Keratinocyte (primary cell): ENCODE measurements at regions not wholly inside any gene's neighbourhood (a gene's known extent, or its start where the extent isn't known, plus 50 kb on each side); places are given as distances from the start of the nearest gene placed in this dataset.

Source experiments
- DNase-seq: peaks from one replicate; pipeline ENCODE4 v3.0.0-alpha.2; 2011; ENCODE audit warnings: low read depth, missing footprints, low spot score
- FAIRE-seq: peaks from 2 replicates; lab custom pipeline; 2011; peaks lifted over from hg19 to GRCh38; lab: Jason Lieb, UNC
- H2AFZ ChIP-seq: 2 replicates; pipeline ENCODE4 v1.6.0; 2012; ENCODE audit warnings: low read length, control low read depth, inconsistent platforms; ENCODE audit not compliant: control insufficient read depth
- H3K27ac ChIP-seq: 2 replicates; pipeline ENCODE4 v1.5.1; 2011; ENCODE audit warnings: low read length; ENCODE audit not compliant: control insufficient read depth, insufficient read depth
- H3K27me3 ChIP-seq: 3 replicates; pipeline ENCODE4 v1.6.0; 2011; ENCODE audit warnings: low read length; ENCODE audit not compliant: control insufficient read depth, insufficient read depth; ENCODE audit errors: extremely low read depth
- H3K36me3 ChIP-seq, 2 experiments: 2 replicates in 1 of 2; 3 replicates in 1 of 2; pipeline ENCODE4 v1.5.1; 2011; ENCODE audit warnings: low read length in 2 of 2, mild to moderate bottlenecking in 1 of 2; ENCODE audit not compliant: control insufficient read depth in 2 of 2, insufficient read depth in 2 of 2; ENCODE audit errors: extremely low read depth in 1 of 2
- H3K4me1 ChIP-seq: 3 replicates; pipeline ENCODE4 v1.5.1; 2011; ENCODE audit warnings: low read length; ENCODE audit not compliant: control insufficient read depth, insufficient read depth; ENCODE audit errors: extremely low read depth
- H3K4me2 ChIP-seq: 3 replicates; pipeline ENCODE4 v1.6.0; 2011; ENCODE audit warnings: low read depth, low read length; ENCODE audit not compliant: control insufficient read depth, insufficient read depth; ENCODE audit errors: extremely low read depth
- H3K4me3 ChIP-seq, 3 experiments: fragments of 200-600 bp in 1 of 3; sonication (generic) in 1 of 3; 2 replicates in 2 of 3; 3 replicates in 1 of 3; pipeline ENCODE4 v1.5.1; 2011 to 2016; ENCODE audit warnings: low read length in 3 of 3, mild to moderate bottlenecking in 3 of 3, control low read depth in 2 of 3, inconsistent platforms in 1 of 3, low read depth in 1 of 3, mixed read lengths in 1 of 3, mixed run types in 1 of 3, moderate library complexity in 1 of 3; ENCODE audit not compliant: control insufficient read depth in 2 of 3, insufficient read depth in 2 of 3; ENCODE audit errors: extremely low read depth in 1 of 3
- H3K79me2 ChIP-seq: 2 replicates; pipeline ENCODE4 v1.6.0; 2012; ENCODE audit warnings: low read length; ENCODE audit not compliant: control insufficient read depth, insufficient read depth
- H3K9ac ChIP-seq: 3 replicates; pipeline ENCODE4 v1.6.0; 2011; ENCODE audit warnings: low read length; ENCODE audit not compliant: control insufficient read depth, insufficient read depth; ENCODE audit errors: extremely low read depth
- H3K9me1 ChIP-seq: 3 replicates; pipeline ENCODE4 v1.6.0; 2011; ENCODE audit warnings: low read length; ENCODE audit not compliant: control insufficient read depth, insufficient read depth; ENCODE audit errors: extremely low read depth
- H3K9me3 ChIP-seq: 2 replicates; pipeline ENCODE4 v1.5.1; 2012; ENCODE audit warnings: low read depth, low read length; ENCODE audit not compliant: control insufficient read depth
- H4K20me1 ChIP-seq: 3 replicates; pipeline ENCODE4 v1.6.0; 2011; ENCODE audit warnings: low read length; ENCODE audit not compliant: control insufficient read depth, insufficient read depth; ENCODE audit errors: extremely low read depth
- CTCF ChIP-seq, 3 experiments: IDR thresholded peaks in 1 of 3; conservative IDR thresholded peaks in 1 of 3; optimal IDR thresholded peaks in 1 of 3; 2 replicates in 2 of 3; 3 replicates in 1 of 3; pipeline versions ENCODE3 to v1.5.1; 2011; ENCODE audit warnings: low read length in 3 of 3, mild to moderate bottlenecking in 3 of 3, moderate library complexity in 2 of 3, control low read depth in 1 of 3, inconsistent platforms in 1 of 3; ENCODE audit not compliant: insufficient read depth in 2 of 3; ENCODE audit errors: extremely low read depth in 1 of 3
- EZH2 ChIP-seq: IDR thresholded peaks from one replicate; pipeline ENCODE4 v1.6.1; 2012; ENCODE audit warnings: inconsistent platforms, mild to moderate bottlenecking, low read length, moderate library complexity
- dilution Hi-C: fragments of 300-500 bp; cut with MboI; formaldehyde crosslinking; loops from one replicate; pipeline ENCODE4 v1.7.0; 2020; ENCODE audit warnings: low sequenced_read_pairs; ENCODE audit not compliant: extremely low pct_ligation_motif_present

- Histone ChIP-seq H3K4me1 (no peaks in the 10 kb centered on the region), H3K27ac (no peak overlapping the region), H3K9me3 (no peaks in the 10 kb centered on the region), H2AFZ (no peak overlapping the region), H3K9ac (no peak overlapping the region), H3K4me2 (no peak overlapping the region), H3K4me3 (no peak overlapping the region), H3K79me2 (no peaks in the 10 kb centered on the region), H3K36me3 (no peaks in the 10 kb centered on the region), H4K20me1 (no peaks in the 10 kb centered on the region), H3K9me1 (no peaks in the 10 kb centered on the region), H3K27me3 (no peaks in the 10 kb centered on the region)
- DNase-seq: no peak
- FAIRE-seq: no peak
- dilution Hi-C loops: no loop called here
- TF ChIP-seq EZH2 (no peak), CTCF (optimal IDR thresholded peaks at IDR 0.05 in 1 of 3, IDR thresholded peaks at IDR 0.05 in 1 of 3, conservative IDR thresholded peaks at IDR 0.05 in 1 of 3; ENCODE audit: extremely low read depth in 1 of 3, insufficient read depth in 2 of 3, low read length in 3 of 3) (no peak)
These were observed 744.4 kb upstream of the PRR20A start for GRCh38 chr13:56396318-56396717.

GRCh38 chr13:56400774-56401173 lies 739.9 kb upstream of the PRR20A start:
- H3K36me3 ChIP-seq: no peaks in the 10 kb centered on the region
- H3K27ac ChIP-seq: no peak overlapping the region
- H3K9me3 ChIP-seq: no peaks in the 10 kb centered on the region
- H3K27me3 ChIP-seq: no peaks in the 10 kb centered on the region
- no peaks in the 10 kb centered on the region for H4K20me1 ChIP-seq
- H2AFZ ChIP-seq: no peak overlapping the region
- dilution Hi-C loops: no loop called here
- no peaks in the 10 kb centered on the region for H3K4me1 ChIP-seq
- no peak overlapping the region for H3K4me3 ChIP-seq
- no peaks in the 10 kb centered on the region for H3K9me1 ChIP-seq
- FAIRE-seq (no peak), DNase-seq (no peak)
- H3K79me2 ChIP-seq: no peaks in the 10 kb centered on the region
- TF ChIP-seq EZH2: no peak
- no peak for TF ChIP-seq CTCF (optimal IDR thresholded peaks at IDR 0.05 in 1 of 3, IDR thresholded peaks at IDR 0.05 in 1 of 3, conservative IDR thresholded peaks at IDR 0.05 in 1 of 3; ENCODE audit: extremely low read depth in 1 of 3, insufficient read depth in 2 of 3, low read length in 3 of 3)
- no peak overlapping the region for H3K9ac ChIP-seq
- H3K4me2 ChIP-seq: no peak overlapping the region
